ENCODE measurements at regions not wholly inside any gene's neighbourhood (a gene's known extent, or its start where the extent isn't known, plus 50 kb on each side); places are given as distances from the start of the nearest gene placed in this dataset.

DNA sequence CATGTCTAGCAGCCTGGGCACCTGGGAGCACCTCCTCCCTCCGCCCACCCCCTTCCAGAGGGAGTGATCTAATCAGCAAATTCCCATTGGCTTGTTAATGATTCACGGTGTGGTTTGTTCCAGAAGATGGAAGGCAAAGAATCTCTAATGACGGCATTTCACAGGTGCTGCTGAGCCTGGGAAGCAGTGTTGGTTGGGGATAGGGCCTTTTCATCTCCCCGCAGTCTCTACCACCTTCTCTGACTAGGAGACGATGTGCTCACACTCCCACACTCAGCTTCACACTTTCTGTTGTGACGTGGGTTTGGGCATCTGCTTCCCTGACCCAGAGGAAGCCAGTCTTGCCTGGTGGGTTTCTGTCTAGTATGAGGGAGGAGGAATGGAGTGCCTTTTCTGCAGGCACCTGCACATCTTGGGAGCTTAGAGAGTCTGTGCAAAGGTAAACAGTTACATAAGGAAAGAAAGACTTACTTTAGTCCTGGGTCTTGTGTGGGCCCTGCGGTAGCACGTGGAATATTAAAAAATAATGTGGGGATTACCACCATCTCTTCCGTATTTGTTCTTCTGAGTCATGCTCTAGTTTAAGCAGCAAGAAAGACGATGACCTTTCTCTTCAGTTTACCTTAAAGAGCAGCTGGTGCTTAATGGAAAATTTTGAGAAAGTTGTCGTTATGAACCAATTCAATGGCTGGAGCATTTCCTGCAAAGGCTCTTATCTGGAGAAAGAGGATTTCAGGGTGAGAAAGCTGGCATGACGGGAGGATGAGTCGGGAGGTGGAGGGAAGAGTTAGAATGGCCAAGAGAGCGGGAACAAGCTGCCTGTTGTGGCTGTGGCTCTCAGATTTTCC lies 70.6 kb upstream of the ARHGAP5 start:
- DNase-seq = no peak

GRCh38 chr14:32007755-32008362 lies 69.2 kb upstream of the ARHGAP5 start:
- no peak for DNase-seq

DNA sequence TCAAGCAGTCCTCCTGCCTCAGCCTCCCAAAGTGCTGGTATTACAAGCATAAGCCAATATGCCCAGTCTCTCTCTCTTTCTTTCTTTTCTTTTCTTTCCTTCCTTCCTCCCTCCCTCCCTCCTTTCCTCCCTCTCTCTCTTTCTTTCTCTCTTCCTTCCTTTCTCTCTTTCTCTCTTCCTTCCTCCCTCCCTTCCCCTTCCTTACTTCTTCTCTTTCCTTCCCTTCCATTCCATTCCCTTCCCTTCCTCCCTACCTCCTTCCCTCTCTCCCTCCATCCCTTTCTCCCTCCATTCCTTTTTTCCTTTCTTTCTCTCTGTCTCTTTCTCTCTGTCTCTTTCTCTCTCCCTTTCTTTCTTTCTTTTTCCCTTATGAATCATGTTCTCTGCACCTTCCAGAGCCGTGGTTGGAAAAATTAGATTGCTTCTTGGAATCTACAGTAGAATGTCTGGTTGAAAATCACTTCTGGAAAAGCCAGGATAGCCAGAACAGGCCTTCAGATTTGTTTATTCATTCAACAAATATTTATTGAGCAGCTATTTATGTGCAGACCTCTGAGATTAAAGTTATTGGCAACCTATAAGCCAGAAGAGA lies 68.4 kb upstream of the ARHGAP5 start:
- DNase-seq = no peak

DNA sequence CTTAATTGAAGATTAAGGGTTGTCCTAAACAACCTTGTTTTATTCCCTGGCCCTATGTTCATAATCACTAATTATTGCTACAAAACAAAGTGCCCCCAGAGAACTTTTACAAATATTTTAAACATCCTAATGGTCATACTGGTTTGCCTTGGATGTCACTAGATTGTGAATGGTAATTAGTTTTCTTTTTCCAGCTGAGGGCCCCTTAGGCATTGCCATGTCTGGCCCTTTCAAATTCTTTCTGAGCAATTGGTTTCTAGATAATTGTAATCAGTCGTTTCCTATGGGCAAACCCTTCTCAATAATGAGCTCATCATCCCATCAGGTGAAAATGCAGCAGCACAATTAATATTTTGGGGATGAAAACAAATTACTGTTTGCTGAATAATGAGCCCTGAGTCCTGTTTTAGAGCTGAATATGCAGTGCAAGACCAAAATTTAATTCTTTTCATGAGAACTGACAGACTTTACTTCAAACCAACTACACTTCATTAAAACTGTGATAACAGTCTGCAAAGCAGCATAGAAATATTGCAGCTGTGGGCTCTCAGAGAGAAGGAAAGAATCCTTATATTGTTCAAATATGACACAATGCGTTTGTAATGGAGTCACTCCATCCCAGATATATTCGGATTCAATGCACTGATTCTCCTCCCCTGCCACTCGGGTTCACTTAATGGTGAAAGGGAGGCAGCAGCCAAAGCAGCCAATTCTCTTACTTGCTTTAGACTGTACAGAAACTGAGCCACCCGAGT lies 67.7 kb upstream of the ARHGAP5 start:
- no peak for DNase-seq

DNA sequence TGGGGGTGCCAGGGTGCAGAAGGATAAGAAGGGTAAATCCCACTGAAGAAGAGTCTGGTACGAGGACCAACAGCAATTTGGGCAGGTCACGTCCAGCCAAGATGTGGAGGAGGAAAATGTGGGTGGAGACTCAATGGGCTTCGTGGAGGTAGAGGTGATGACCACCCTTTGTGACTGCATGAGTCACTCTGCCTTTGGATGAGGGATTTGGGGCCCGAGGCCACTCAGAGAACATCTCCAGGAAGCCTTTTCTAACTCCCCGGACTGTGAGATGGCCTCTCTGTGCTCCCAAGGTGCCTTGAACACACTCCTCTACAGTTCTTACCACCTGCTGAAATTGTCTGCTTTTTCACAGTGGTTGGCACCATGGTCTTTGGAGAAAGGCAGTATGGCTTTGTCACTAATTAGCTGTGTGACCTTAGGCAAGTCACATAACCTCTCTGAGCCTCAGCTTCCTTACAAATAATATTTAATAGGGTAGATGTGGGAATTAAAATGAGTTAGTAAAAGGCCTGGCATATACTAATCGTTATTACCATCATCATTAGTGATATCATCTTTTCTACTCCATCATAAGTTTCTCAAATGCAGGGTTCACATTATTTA lies 67.0 kb upstream of the ARHGAP5 start:
- no peak for DNase-seq

- DNase-seq = no peak
Measured at GRCh38 chr14:32010604-32011125, 66.4 kb upstream of the ARHGAP5 start.

DNA sequence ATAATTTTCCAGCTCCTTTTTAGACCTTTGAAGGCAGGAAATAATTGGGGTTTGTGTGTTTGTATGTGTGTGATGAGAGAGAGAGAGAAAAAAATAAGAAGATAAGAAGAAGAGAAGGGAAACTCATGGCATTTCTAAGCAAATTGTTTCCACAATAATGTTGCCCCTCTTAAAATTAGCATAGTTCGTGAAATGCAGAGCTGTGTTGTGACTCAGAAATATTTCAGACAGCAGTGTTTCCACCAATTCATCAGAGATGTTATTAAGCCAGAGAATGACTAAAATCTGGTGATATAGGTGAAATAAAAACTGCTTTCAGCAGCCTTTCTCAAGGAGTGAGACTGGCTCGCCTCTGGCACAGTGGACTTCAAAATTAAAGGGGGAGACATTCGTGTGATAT lies 65.9 kb upstream of the ARHGAP5 start:
- DNase-seq = no peak

- DNase-seq = no peak
Measured at GRCh38 chr14:32012062-32012461, 65.0 kb upstream of the ARHGAP5 start.

DNA sequence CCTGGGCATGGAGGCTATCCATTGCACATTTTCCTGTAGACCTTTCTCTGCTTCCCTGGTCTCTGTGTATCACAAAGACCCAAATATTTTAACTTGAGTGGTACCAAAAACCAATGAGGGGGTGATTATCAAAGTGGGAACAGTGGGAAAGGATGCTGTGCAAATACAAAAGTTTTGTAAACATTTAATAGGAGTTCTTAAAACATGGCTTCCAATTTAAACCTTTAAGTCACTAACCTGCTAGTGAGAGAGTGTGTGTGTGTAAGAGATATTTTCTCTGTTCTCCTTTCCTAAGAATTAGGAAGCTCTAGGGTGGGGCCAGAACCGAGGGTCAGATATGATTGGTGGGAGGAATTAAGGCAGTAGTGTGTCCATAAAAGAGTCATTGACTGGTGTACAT lies 64.5 kb upstream of the ARHGAP5 start:
- no peak for DNase-seq

DNA sequence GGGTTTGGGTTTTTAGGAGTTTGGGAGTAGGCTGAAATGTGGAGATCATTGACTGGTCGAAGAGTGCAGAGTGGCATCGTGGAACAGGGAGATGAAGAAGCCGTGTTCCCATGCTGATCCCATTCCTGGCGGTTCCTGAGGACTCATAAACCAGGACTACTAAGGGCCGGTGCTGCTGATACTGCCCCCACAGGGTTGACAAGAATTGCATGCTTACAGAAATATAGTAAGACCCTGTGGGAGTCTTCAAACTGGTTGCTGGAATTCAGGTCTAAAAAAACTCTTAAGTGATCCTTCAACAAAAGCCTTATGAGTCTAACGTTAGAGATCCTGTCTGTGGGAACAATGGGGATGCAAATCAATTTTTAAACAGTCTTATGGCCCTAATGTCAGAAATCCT lies 64.0 kb upstream of the ARHGAP5 start:
- DNase-seq = no peak

- no peak for DNase-seq
Measured at GRCh38 chr14:32014057-32014456, 63.0 kb upstream of the ARHGAP5 start.

GRCh38 chr14:32014498-32014897 lies 62.6 kb upstream of the ARHGAP5 start:
- DNase-seq = no peak

GRCh38 chr14:32015166-32015565 lies 61.9 kb upstream of the ARHGAP5 start:
- no peak for DNase-seq

DNA sequence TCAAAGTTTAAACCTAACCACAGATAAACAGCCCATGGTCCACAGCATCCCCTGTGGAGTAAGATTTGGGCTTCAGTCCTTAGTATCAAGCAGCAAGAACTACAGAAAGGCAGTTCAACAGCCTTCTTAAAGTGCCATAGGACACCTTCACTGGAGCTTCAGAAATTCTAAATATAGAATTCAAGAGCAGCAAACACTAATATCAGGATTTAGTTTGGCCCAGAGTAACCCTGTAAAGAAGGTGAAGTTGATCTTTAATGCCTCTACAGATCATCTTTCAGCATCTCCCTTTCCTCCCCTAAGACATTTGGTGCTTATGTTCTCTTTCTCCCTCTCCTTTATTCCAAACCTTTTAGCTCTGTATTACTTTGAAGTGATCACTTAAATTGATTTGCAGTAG lies 59.5 kb upstream of the ARHGAP5 start:
- DNase-seq = no peak

GRCh38 chr14:32018391-32019092 lies 58.6 kb upstream of the ARHGAP5 start:
- no peak for DNase-seq

GRCh38 chr14:32019276-32019675 lies 57.8 kb upstream of the ARHGAP5 start:
- no peak for DNase-seq

GRCh38 chr14:32020882-32021281 lies 56.2 kb upstream of the ARHGAP5 start:
- no peak for DNase-seq

DNA sequence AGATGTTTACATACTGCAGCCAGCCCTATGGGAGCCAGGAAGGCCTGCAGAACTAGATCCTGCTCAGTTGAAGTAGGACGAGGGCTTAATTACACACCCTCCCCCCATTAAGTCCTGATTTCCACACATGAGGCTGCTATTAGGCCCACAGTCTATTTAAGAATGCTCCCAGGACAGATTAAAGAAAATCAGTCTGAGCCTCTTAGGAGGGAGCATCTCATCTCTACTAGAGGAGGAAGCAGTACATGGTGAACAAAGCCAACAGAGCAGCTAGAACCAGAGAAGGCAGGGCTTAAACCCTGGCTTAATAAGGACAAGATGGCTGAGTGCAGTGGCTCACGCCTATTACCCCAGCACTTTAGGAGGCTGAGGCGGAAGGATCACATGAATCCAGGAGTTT lies 55.8 kb upstream of the ARHGAP5 start:
- no peak for DNase-seq

GRCh38 chr14:32022525-32022924 lies 54.6 kb upstream of the ARHGAP5 start:
- no peak for DNase-seq

DNA sequence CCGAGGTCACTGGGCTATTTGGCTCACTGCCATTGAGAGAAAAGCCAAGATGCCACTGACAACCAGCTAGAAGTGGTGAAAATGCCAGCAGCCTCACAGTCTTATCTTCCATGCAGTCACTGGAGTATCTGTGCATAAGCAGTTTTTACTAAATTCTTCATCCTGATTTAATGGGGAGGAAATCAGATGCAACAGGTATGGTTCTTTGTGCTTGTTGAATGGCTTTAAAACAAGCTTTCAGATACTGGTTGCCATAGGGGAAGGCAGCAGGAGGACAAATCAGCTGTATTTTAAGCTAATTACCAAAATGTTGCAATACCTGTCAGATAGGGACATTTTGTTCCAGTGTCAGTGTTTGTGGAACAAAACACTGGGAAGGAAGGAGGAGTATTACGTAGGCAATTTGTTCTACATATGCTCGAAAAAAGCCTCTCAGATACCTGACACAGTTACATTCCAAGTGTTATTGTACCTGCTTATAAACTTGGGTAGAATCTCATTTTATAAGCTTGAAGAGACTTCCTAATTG lies 54.1 kb upstream of the ARHGAP5 start:
- no peak for DNase-seq

GRCh38 chr14:32023540-32023939 lies 53.6 kb upstream of the ARHGAP5 start:
- DNase-seq = no peak
